DMS 273 treated with DMSO at 0.1 percent for 48 hours (cell line): ENCODE measurements at regions not wholly inside any gene's neighbourhood (a gene's known extent, or its start where the extent isn't known, plus 50 kb on each side); places are given as distances from the start of the nearest gene placed in this dataset.
A peak's percentile ranks its signal among the peaks of the same experiment; 100 is the strongest.
"Not testable (repeated sequence)": the region's sequence is repeated elsewhere in the genome, so short reads cannot be mapped to it uniquely, and the experiment has no call there.

Experiments used
- DNase-seq: peaks from one replicate; lab custom pipeline; 2025; lab: John Stamatoyannopoulos, UW

GRCh38 chr17:31622500-31622899 is 231.0 kb downstream of the RAB11FIP4 start:
- no peak for DNase-seq

- DNase-seq: no peak
Measured at GRCh38 chr17:31621566-31621965, 230.1 kb downstream of the RAB11FIP4 start.

GRCh38 chr17:31611053-31611452 is 219.6 kb downstream of the RAB11FIP4 start:
- DNase-seq: not testable (repeated sequence)

- DNase-seq: no peak
Measured at GRCh38 chr17:31609996-31610910, 218.8 kb downstream of the RAB11FIP4 start.

- DNase-seq: no peak
Measured at GRCh38 chr17:31609331-31609730, 217.9 kb downstream of the RAB11FIP4 start.

- DNase-seq: no peak
Measured at GRCh38 chr17:31608659-31609254, 217.3 kb downstream of the RAB11FIP4 start.

GRCh38 chr17:31605761-31606160 is 214.3 kb downstream of the RAB11FIP4 start:
- DNase-seq: no peak

GRCh38 chr17:31604936-31605335 is 213.5 kb downstream of the RAB11FIP4 start:
- DNase-seq: no peak

- not testable (repeated sequence) for DNase-seq
Measured at GRCh38 chr17:31600144-31600543, 208.7 kb downstream of the RAB11FIP4 start.

- no peak for DNase-seq
Measured at GRCh38 chr17:31598921-31599571, 207.6 kb downstream of the RAB11FIP4 start.

- no peak for DNase-seq
Measured at GRCh38 chr17:31598399-31598782, 206.9 kb downstream of the RAB11FIP4 start.

GRCh38 chr17:31597646-31598398 is 206.3 kb downstream of the RAB11FIP4 start:
- no peak for DNase-seq

- peak; percentile 40 for DNase-seq
Measured at GRCh38 chr17:31596382-31597323, 205.2 kb downstream of the RAB11FIP4 start.

GRCh38 chr17:31595666-31596381 is 204.3 kb downstream of the RAB11FIP4 start:
- DNase-seq: no peak

GRCh38 chr17:31595076-31595475 is 203.6 kb downstream of the RAB11FIP4 start:
- DNase-seq: no peak

- no peak for DNase-seq
Measured at GRCh38 chr17:31594416-31594815, 202.9 kb downstream of the RAB11FIP4 start.

- peak; percentile 91 for DNase-seq
Measured at GRCh38 chr17:31593806-31594205, 202.3 kb downstream of the RAB11FIP4 start.

GRCh38 chr17:31591924-31592323 is 200.4 kb downstream of the RAB11FIP4 start:
- no peak for DNase-seq

- no peak for DNase-seq
Measured at GRCh38 chr17:31588512-31588911, 197.0 kb downstream of the RAB11FIP4 start.

- no peak for DNase-seq
Measured at GRCh38 chr17:31588034-31588433, 196.6 kb downstream of the RAB11FIP4 start.
